CD14-positive monocyte (primary cell): ENCODE measurements at regions not wholly inside any gene's neighbourhood (a gene's known extent, or its start where the extent isn't known, plus 50 kb on each side); places are given as distances from the start of the nearest gene placed in this dataset.

ENCODE experiments used
- DNase-seq, 3 donors: peaks; one replicate each; pipeline ENCODE4 v3.0.0-alpha.2; 2011 to 2022
- H2AFZ ChIP-seq: 2 replicates; pipeline ENCODE4 v1.6.0; 2012; ENCODE audit warnings: mild to moderate bottlenecking, low read depth, low read length, inconsistent platforms; ENCODE audit not compliant: insufficient read depth, poor library complexity, severe bottlenecking
- H3K27ac ChIP-seq, 2 donors: 1 replicate in 1 of 2; 2 replicates in 1 of 2; pipeline ENCODE4 v1.5.1; 2012 to 2013; ENCODE audit warnings: low read length in 2 of 2, control low read depth in 1 of 2, inconsistent platforms in 1 of 2, low read depth in 1 of 2, mild to moderate bottlenecking in 1 of 2
- H3K27me3 ChIP-seq, 2 donors: one replicate each; pipeline versions ENCODE4 v1.6.0 to v1.6.1; 2011 to 2013; ENCODE audit warnings: low read length in 2 of 2; ENCODE audit not compliant: control insufficient read depth in 2 of 2, insufficient read depth in 2 of 2
- H3K36me3 ChIP-seq, 2 donors: replicated peaks in 1 of 2; 1 replicate in 1 of 2; 2 replicates in 1 of 2; pipeline versions ENCODE4 v1.5.1 to v1.6.1; 2012 to 2013; ENCODE audit warnings: low read length in 2 of 2, control low read depth in 1 of 2, inconsistent platforms in 1 of 2, mild to moderate bottlenecking in 1 of 2; ENCODE audit not compliant: insufficient read depth in 2 of 2, control insufficient read depth in 1 of 2
- H3K4me1 ChIP-seq, 2 donors: 1 replicate in 1 of 2; 2 replicates in 1 of 2; pipeline versions ENCODE4 v1.5.1 to v1.6.1; 2012 to 2013; ENCODE audit warnings: low read length in 2 of 2, control low read depth in 1 of 2, inconsistent platforms in 1 of 2, mild to moderate bottlenecking in 1 of 2, moderate library complexity in 1 of 2; ENCODE audit not compliant: insufficient read depth in 2 of 2, control insufficient read depth in 1 of 2
- H3K4me2 ChIP-seq: replicated peaks from 2 replicates; pipeline ENCODE3; 2012; ENCODE audit warnings: low read length, moderate library complexity, mild to moderate bottlenecking; ENCODE audit not compliant: poor library complexity, severe bottlenecking; ENCODE audit errors: extremely low read depth
- H3K4me3 ChIP-seq, 3 experiments: fragments of 200-600 bp in 1 of 3; sonication (generic) in 1 of 3; replicated peaks in 1 of 3; 1 replicate in 2 of 3; 2 replicates in 1 of 3; pipeline ENCODE4 v1.5.1; 2011 to 2013; ENCODE audit warnings: low read length in 3 of 3, mild to moderate bottlenecking in 3 of 3, control low read depth in 2 of 3, low read depth in 2 of 3, inconsistent platforms in 1 of 3, moderate library complexity in 1 of 3
- H3K79me2 ChIP-seq: 2 replicates; pipeline ENCODE4 v1.6.0; 2012; ENCODE audit warnings: mild to moderate bottlenecking, control low read depth, inconsistent platforms, low read length, moderate library complexity; ENCODE audit not compliant: insufficient read depth
- H3K9ac ChIP-seq: 2 replicates; pipeline ENCODE4 v1.6.0; 2017; ENCODE audit warnings: low read length, mild to moderate bottlenecking; ENCODE audit not compliant: insufficient read depth, poor library complexity, severe bottlenecking
- H3K9me3 ChIP-seq, 2 donors: replicated peaks in 1 of 2; 1 replicate in 1 of 2; 2 replicates in 1 of 2; pipeline versions ENCODE4 v1.5.1 to v1.6.1; 2012 to 2013; ENCODE audit warnings: low read length in 2 of 2, control low read depth in 1 of 2; ENCODE audit not compliant: control insufficient read depth in 1 of 2, insufficient read depth in 1 of 2
- H4K20me1 ChIP-seq: 2 replicates; pipeline ENCODE4 v1.6.0; 2012; ENCODE audit warnings: mild to moderate bottlenecking, low read length, control low read depth, moderate library complexity; ENCODE audit not compliant: insufficient read depth
- H3K27ac Mint-ChIP-seq, 7 donors: one replicate each; pipeline ENCODE4 v1.8.0; 2020; ENCODE audit warnings: mild to moderate bottlenecking in 7 of 7, mixed read lengths in 7 of 7, moderate library complexity in 6 of 7, inconsistent platforms in 2 of 7
- H3K27me3 Mint-ChIP-seq, 3 donors: one replicate each; pipeline ENCODE4 v1.8.0; 2021 to 2022; ENCODE audit warnings: low read depth in 3 of 3, mild to moderate bottlenecking in 3 of 3, mixed read lengths in 3 of 3, moderate library complexity in 3 of 3, inconsistent platforms in 1 of 3
- H3K36me3 Mint-ChIP-seq, 2 donors: one replicate each; pipeline ENCODE4 v1.8.0; 2020; ENCODE audit warnings: mixed read lengths in 2 of 2, inconsistent platforms in 1 of 2, mild to moderate bottlenecking in 1 of 2
- H3K4me1 Mint-ChIP-seq: one replicate; pipeline ENCODE4 v1.8.0; 2020; ENCODE audit warnings: mild to moderate bottlenecking, mixed read lengths
- H3K4me3 Mint-ChIP-seq, 2 donors: one replicate each; pipeline ENCODE4 v1.8.0; 2020; ENCODE audit warnings: mild to moderate bottlenecking in 2 of 2, mixed read lengths in 2 of 2, moderate library complexity in 1 of 2
- H3K9me3 Mint-ChIP-seq, 7 donors: one replicate each; pipeline ENCODE4 v1.8.0; 2020 to 2022; ENCODE audit warnings: mixed read lengths in 7 of 7, mild to moderate bottlenecking in 6 of 7, moderate library complexity in 6 of 7, inconsistent platforms in 2 of 7
- WGBS: methylation state at CpG from one replicate; pipeline ENCODE4 v1.1.5; 2013; ENCODE audit warnings: missing lambda C conversion rate; ENCODE audit not compliant: insufficient coverage; 5-methylcytosine and 5-hydroxymethylcytosine counted together
- intact Hi-C, 2 donors: fragments of 100-400 bp; cut with micrococcal nuclease; formaldehyde crosslinking; loops; one replicate each; pipeline versions ENCODE4 v1.15.0 to v1.15.1; 2023
- TF ChIP-seq, protein P1 (sequence below): fragments of 200-600 bp; IDR thresholded peaks from one replicate; pipeline ENCODE4 v1.8.0; 2022; ENCODE audit warnings: antibody characterized with exemption, mild to moderate bottlenecking

DNA sequence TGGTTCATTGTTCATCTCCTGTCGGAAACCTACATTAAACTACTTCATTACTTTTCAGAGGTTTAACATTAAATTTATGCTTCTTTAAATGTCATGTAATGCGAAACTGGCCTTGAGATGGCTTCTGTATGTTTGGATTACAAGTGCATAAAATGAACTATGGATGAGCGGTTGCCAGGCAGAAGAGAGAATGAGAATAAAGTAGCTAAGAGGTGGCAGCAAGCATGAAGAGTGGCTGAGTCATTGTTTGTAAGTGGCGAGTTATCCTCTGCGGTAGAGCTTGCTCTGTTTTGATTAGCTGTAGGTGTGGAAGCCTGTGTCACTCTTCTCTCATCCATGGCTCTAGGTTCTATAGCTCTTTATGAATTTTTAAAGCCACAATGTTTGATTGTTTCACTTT, 1139.6 kb upstream of the PCDH9 start:
- no peak for DNase-seq
- H3K27ac ChIP-seq, result no peak overlapping the region
- no peaks in the 10 kb centered on the region for H3K27me3 Mint-ChIP-seq
- no peak overlapping the region for H3K4me3 Mint-ChIP-seq
- TF ChIP-seq, protein P1, sequence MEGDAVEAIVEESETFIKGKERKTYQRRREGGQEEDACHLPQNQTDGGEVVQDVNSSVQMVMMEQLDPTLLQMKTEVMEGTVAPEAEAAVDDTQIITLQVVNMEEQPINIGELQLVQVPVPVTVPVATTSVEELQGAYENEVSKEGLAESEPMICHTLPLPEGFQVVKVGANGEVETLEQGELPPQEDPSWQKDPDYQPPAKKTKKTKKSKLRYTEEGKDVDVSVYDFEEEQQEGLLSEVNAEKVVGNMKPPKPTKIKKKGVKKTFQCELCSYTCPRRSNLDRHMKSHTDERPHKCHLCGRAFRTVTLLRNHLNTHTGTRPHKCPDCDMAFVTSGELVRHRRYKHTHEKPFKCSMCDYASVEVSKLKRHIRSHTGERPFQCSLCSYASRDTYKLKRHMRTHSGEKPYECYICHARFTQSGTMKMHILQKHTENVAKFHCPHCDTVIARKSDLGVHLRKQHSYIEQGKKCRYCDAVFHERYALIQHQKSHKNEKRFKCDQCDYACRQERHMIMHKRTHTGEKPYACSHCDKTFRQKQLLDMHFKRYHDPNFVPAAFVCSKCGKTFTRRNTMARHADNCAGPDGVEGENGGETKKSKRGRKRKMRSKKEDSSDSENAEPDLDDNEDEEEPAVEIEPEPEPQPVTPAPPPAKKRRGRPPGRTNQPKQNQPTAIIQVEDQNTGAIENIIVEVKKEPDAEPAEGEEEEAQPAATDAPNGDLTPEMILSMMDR, result no peak
- no peak overlapping the region for H3K9ac ChIP-seq
- no peaks in the 10 kb centered on the region for H3K79me2 ChIP-seq
- H2AFZ ChIP-seq, result no peak overlapping the region
- H4K20me1 ChIP-seq, result no peaks in the 10 kb centered on the region
- H3K27ac Mint-ChIP-seq, result no peak overlapping the region
- no peaks in the 10 kb centered on the region for H3K36me3 ChIP-seq
- intact Hi-C loops, result no loop called here
- no peaks in the 10 kb centered on the region for H3K36me3 Mint-ChIP-seq
- H3K4me2 ChIP-seq, result no peak overlapping the region
- H3K4me1 Mint-ChIP-seq, result no peaks in the 10 kb centered on the region
- H3K4me3 ChIP-seq, result no peak overlapping the region
- whole genome bisulfite sequencing, result 82% methylated on average over 2 of the region's 5 CpGs
- H3K9me3 Mint-ChIP-seq, result peaks cover 2 to 18% (median 5%) of the 10 kb centered on the region in 7 donors
- no peaks in the 10 kb centered on the region for H3K4me1 ChIP-seq
- H3K9me3 ChIP-seq, result peaks cover 9 to 10% of the 10 kb centered on the region in 2 donors
- H3K27me3 ChIP-seq, result no peaks in the 10 kb centered on the region

- no peak overlapping the region for H3K4me2 ChIP-seq
- TF ChIP-seq, protein P1, result no peak
- H3K4me3 ChIP-seq, result no peak overlapping the region
- H3K36me3 Mint-ChIP-seq, result no peaks in the 10 kb centered on the region
- H3K4me1 Mint-ChIP-seq, result no peaks in the 10 kb centered on the region
- no peak for DNase-seq
- no peaks in the 10 kb centered on the region for H4K20me1 ChIP-seq
- H3K27me3 ChIP-seq, result no peaks in the 10 kb centered on the region
- H3K9me3 ChIP-seq, result peaks cover 9 to 12% of the 10 kb centered on the region in 2 donors
- no peak overlapping the region for H2AFZ ChIP-seq
- H3K4me3 Mint-ChIP-seq, result no peak overlapping the region
- no peak overlapping the region for H3K9ac ChIP-seq
- no peak overlapping the region for H3K27ac ChIP-seq
- H3K9me3 Mint-ChIP-seq, result peaks cover 2 to 20% (median 7%) of the 10 kb centered on the region in 7 donors
- no peaks in the 10 kb centered on the region for H3K4me1 ChIP-seq
- no peaks in the 10 kb centered on the region for H3K79me2 ChIP-seq
- no peaks in the 10 kb centered on the region for H3K36me3 ChIP-seq
- no peaks in the 10 kb centered on the region for H3K27me3 Mint-ChIP-seq
- H3K27ac Mint-ChIP-seq, result no peak overlapping the region
- no CpG with 5 or more reads among the region's 2 CpGs for WGBS
- intact Hi-C loops, result no loop called here
Measured at GRCh38 chr13:68368922-68369321, 1138.8 kb upstream of the PCDH9 start.
